ENCODE measurements at regions not wholly inside any gene's neighbourhood (a gene's known extent, or its start where the extent isn't known, plus 50 kb on each side); places are given as distances from the start of the nearest gene placed in this dataset.

GRCh38 chr6:85275338-85275985 lies 174.4 kb upstream of the NT5E start:
- no peaks in the 10 kb centered on the region for H3K4me1 ChIP-seq (ENCODE audit: insufficient read depth)
- no peak for TF ChIP-seq CTCF (IDR thresholded peaks at IDR 0.05)
- no peak for TF ChIP-seq EP300 (IDR thresholded peaks at IDR 0.05)
- no peak for TF ChIP-seq POLR2A (IDR thresholded peaks at IDR 0.05)
- H3K4me3 ChIP-seq, result no peak overlapping the region
- no peak overlapping the region for H3K27ac ChIP-seq
- 64 to 72% (median 66%) methylated on average over 6 of the region's 6 CpGs for WGBS, 3 donors
- no peaks in the 10 kb centered on the region for H3K9me3 ChIP-seq
- no peak for DNase-seq
- intact Hi-C loops (cut with DNase I), result no loop called here
- H3K36me3 ChIP-seq, result no peaks in the 10 kb centered on the region
- no peaks in the 10 kb centered on the region for H3K27me3 ChIP-seq

- Histone ChIP-seq H3K27me3 (no peaks in the 10 kb centered on the region), H3K9me3 (no peaks in the 10 kb centered on the region), H3K4me3 (no peak overlapping the region), H3K36me3 (no peaks in the 10 kb centered on the region), H3K27ac (no peak overlapping the region), H3K4me1 (ENCODE audit: insufficient read depth) (no peaks in the 10 kb centered on the region)
- no peak for DNase-seq
- TF ChIP-seq POLR2A (IDR thresholded peaks at IDR 0.05) (no peak), EP300 (IDR thresholded peaks at IDR 0.05) (no peak), CTCF (IDR thresholded peaks at IDR 0.05) (no peak)
- intact Hi-C loops (cut with DNase I), result no loop called here
Measured at GRCh38 chr6:85273870-85274269, 176.0 kb upstream of the NT5E start.

- TF ChIP-seq EP300 (IDR thresholded peaks at IDR 0.05), result no peak
- TF ChIP-seq CTCF (IDR thresholded peaks at IDR 0.05), result no peak
- no peak for TF ChIP-seq POLR2A (IDR thresholded peaks at IDR 0.05)
- H3K4me3 ChIP-seq, result no peak overlapping the region
- H3K36me3 ChIP-seq, result no peaks in the 10 kb centered on the region
- no peak overlapping the region for H3K27ac ChIP-seq
- DNase-seq, result no peak
- no peaks in the 10 kb centered on the region for H3K9me3 ChIP-seq
- intact Hi-C loops (cut with DNase I), result no loop called here
- 52 to 77% (median 59%) methylated on average over 4 of the region's 4 CpGs for WGBS, 3 donors
- no peaks in the 10 kb centered on the region for H3K4me1 ChIP-seq (ENCODE audit: insufficient read depth)
- no peaks in the 10 kb centered on the region for H3K27me3 ChIP-seq
Measured at GRCh38 chr6:85273046-85273445, 176.8 kb upstream of the NT5E start.

- Histone ChIP-seq H3K27me3 (no peaks in the 10 kb centered on the region), H3K36me3 (no peaks in the 10 kb centered on the region), H3K9me3 (no peaks in the 10 kb centered on the region), H3K4me3 (no peak overlapping the region), H3K4me1 (ENCODE audit: insufficient read depth) (no peaks in the 10 kb centered on the region), H3K27ac (no peak overlapping the region)
- DNase-seq, result no peak
- WGBS, 3 donors, result 46 to 56% (median 50%) methylated on average over 3 of the region's 3 CpGs
- TF ChIP-seq CTCF (IDR thresholded peaks at IDR 0.05) (no peak), EP300 (IDR thresholded peaks at IDR 0.05) (no peak), POLR2A (IDR thresholded peaks at IDR 0.05) (no peak)
- intact Hi-C loops (cut with DNase I), result no loop called here
Measured at GRCh38 chr6:85272592-85272991, 177.3 kb upstream of the NT5E start.

Measured in ovary (tissue), 7 donors.